GM18867 (cell line): ENCODE measurements at regions not wholly inside any gene's neighbourhood (a gene's known extent, or its start where the extent isn't known, plus 50 kb on each side); places are given as distances from the start of the nearest gene placed in this dataset.

Experiments used
- ATAC-seq: cut with Tn5 transposase; IDR thresholded peaks from one replicate; pipeline ENCODE4 v1.9.1; 2021; ENCODE audit warnings: mild to moderate bottlenecking, moderate library complexity; ENCODE audit not compliant: unreplicated experiment

- ATAC-seq: no peak
These were observed 67.6 kb downstream of the NMUR2 start for GRCh38 chr5:152337484-152337883.

- ATAC-seq: no peak
These were observed 69.6 kb downstream of the NMUR2 start for GRCh38 chr5:152335461-152335860.

GRCh38 chr5:152332716-152333460 lies 72.2 kb downstream of the NMUR2 start:
- ATAC-seq: no peak

GRCh38 chr5:152331718-152332117 lies 73.4 kb downstream of the NMUR2 start:
- no peak for ATAC-seq

- no peak for ATAC-seq
These were observed 74.1 kb downstream of the NMUR2 start for GRCh38 chr5:152331006-152331405.

- ATAC-seq: no peak
These were observed 75.3 kb downstream of the NMUR2 start for GRCh38 chr5:152329761-152330283.

GRCh38 chr5:152329207-152329606 lies 75.9 kb downstream of the NMUR2 start:
- ATAC-seq: no peak

GRCh38 chr5:152315942-152316341 lies 89.1 kb downstream of the NMUR2 start:
- ATAC-seq: no peak

GRCh38 chr5:152314196-152314829 lies 90.8 kb downstream of the NMUR2 start:
- no peak for ATAC-seq

GRCh38 chr5:152309926-152310450 lies 95.1 kb downstream of the NMUR2 start:
- ATAC-seq: no peak

GRCh38 chr5:152306386-152306785 lies 98.7 kb downstream of the NMUR2 start:
- ATAC-seq: no peak

- ATAC-seq: no peak
These were observed 99.6 kb downstream of the NMUR2 start for GRCh38 chr5:152305525-152305924.

GRCh38 chr5:152303841-152304240 lies 101.2 kb downstream of the NMUR2 start:
- ATAC-seq: no peak

GRCh38 chr5:152297866-152298265 lies 107.2 kb downstream of the NMUR2 start:
- ATAC-seq: no peak

GRCh38 chr5:152293189-152293588 lies 111.9 kb downstream of the NMUR2 start:
- no peak for ATAC-seq

GRCh38 chr5:152290181-152290580 lies 114.9 kb downstream of the NMUR2 start:
- no peak for ATAC-seq

- no peak for ATAC-seq
These were observed 116.0 kb downstream of the NMUR2 start for GRCh38 chr5:152288917-152289595.

- no peak for ATAC-seq
These were observed 116.6 kb downstream of the NMUR2 start for GRCh38 chr5:152288499-152288898.

GRCh38 chr5:152285764-152286163 lies 119.3 kb downstream of the NMUR2 start:
- ATAC-seq: no peak

GRCh38 chr5:152282331-152282730 lies 122.7 kb downstream of the NMUR2 start:
- no peak for ATAC-seq

- no peak for ATAC-seq
These were observed 127.1 kb downstream of the NMUR2 start for GRCh38 chr5:152277936-152278335.

GRCh38 chr5:152274224-152274623 lies 130.9 kb downstream of the NMUR2 start:
- ATAC-seq: no peak
